Activated T-cell treated with anti-CD3 and anti-CD28 coated beads, Interleukin-2, amount 50 U/mL, for 72 hours (primary cell): ENCODE measurements at regions not wholly inside any gene's neighbourhood (a gene's known extent, or its start where the extent isn't known, plus 50 kb on each side); places are given as distances from the start of the nearest gene placed in this dataset.

Experiments used
- ATAC-seq, 2 donors: fragments of 150-1000 bp; cut with Tn5 transposase; replicated peaks in 1 of 2; 2 replicates each; pipeline ENCODE4 v1.10.0; 2021; ENCODE audit warnings: moderate library complexity in 2 of 2, mild to moderate bottlenecking in 1 of 2
- DNase-seq, 2 donors: peaks; one replicate each; pipeline ENCODE4 v3.0.0; 2021 to 2022; ENCODE audit warnings: mixed read lengths in 1 of 2
- H3K27ac Mint-ChIP-seq: one replicate; pipeline ENCODE4 v1.8.0; 2022; ENCODE audit warnings: mild to moderate bottlenecking, moderate library complexity, mixed read lengths
- H3K27me3 Mint-ChIP-seq: one replicate; pipeline ENCODE4 v1.8.0; 2022; ENCODE audit warnings: low read depth, mixed read lengths
- H3K36me3 Mint-ChIP-seq, 2 donors: one replicate each; pipeline ENCODE4 v1.8.0; 2022; ENCODE audit warnings: mixed read lengths in 2 of 2, mild to moderate bottlenecking in 1 of 2; ENCODE audit not compliant: insufficient read depth in 2 of 2
- H3K4me1 Mint-ChIP-seq: one replicate; pipeline ENCODE4 v1.8.0; 2022; ENCODE audit warnings: low read depth, mixed read lengths
- H3K4me3 Mint-ChIP-seq, 2 donors: one replicate each; pipeline ENCODE4 v1.8.0; 2022; ENCODE audit warnings: mild to moderate bottlenecking in 2 of 2, mixed read lengths in 2 of 2, moderate library complexity in 2 of 2
- H3K9me3 Mint-ChIP-seq, 2 donors: one replicate each; pipeline ENCODE4 v1.8.0; 2022; ENCODE audit warnings: mixed read lengths in 2 of 2

- no peak overlapping the region for H3K4me3 Mint-ChIP-seq
- no peak for DNase-seq
- no peaks in the 10 kb centered on the region for H3K4me1 Mint-ChIP-seq
- H3K27ac Mint-ChIP-seq, result no peak overlapping the region
- no peaks in the 10 kb centered on the region for H3K9me3 Mint-ChIP-seq
- no peak for ATAC-seq
- H3K36me3 Mint-ChIP-seq, result no peaks in the 10 kb centered on the region
- H3K27me3 Mint-ChIP-seq, result peaks cover 56% of the 10 kb centered on the region
These were observed 50.8 kb upstream of the ELF5 start for GRCh38 chr11:34564406-34564805.

GRCh38 chr11:34564807-34565241 is 51.2 kb upstream of the ELF5 start:
- DNase-seq (no peak), ATAC-seq (no peak)
- peaks cover 53% of the 10 kb centered on the region for H3K27me3 Mint-ChIP-seq
- H3K4me1 Mint-ChIP-seq, result no peaks in the 10 kb centered on the region
- H3K9me3 Mint-ChIP-seq, result no peaks in the 10 kb centered on the region
- H3K4me3 Mint-ChIP-seq, result no peak overlapping the region
- H3K27ac Mint-ChIP-seq, result no peak overlapping the region
- no peaks in the 10 kb centered on the region for H3K36me3 Mint-ChIP-seq

- Mint-ChIP-seq H3K27ac (no peak overlapping the region), H3K27me3 (peaks cover 55% of the 10 kb centered on the region), H3K9me3 (no peaks in the 10 kb centered on the region), H3K4me3 (no peak overlapping the region), H3K4me1 (peaks cover 7% of the 10 kb centered on the region), H3K36me3 (no peaks in the 10 kb centered on the region)
- ATAC-seq (peak in 1 of 2 donors; percentile 42), DNase-seq (peak in 1 of 2 donors; percentile 23)
These were observed 52.0 kb upstream of the ELF5 start for GRCh38 chr11:34565417-34566207.

GRCh38 chr11:34566208-34566551 is 52.6 kb upstream of the ELF5 start:
- ATAC-seq, result no peak
- H3K36me3 Mint-ChIP-seq, result no peaks in the 10 kb centered on the region

GRCh38 chr11:34566736-34567135 is 53.1 kb upstream of the ELF5 start:
- H3K4me3 Mint-ChIP-seq, result no peak overlapping the region
- ATAC-seq (no peak), DNase-seq (no peak)
- H3K4me1 Mint-ChIP-seq, result peaks cover 13% of the 10 kb centered on the region
- H3K27me3 Mint-ChIP-seq, result peaks cover 50% of the 10 kb centered on the region
- no peaks in the 10 kb centered on the region for H3K36me3 Mint-ChIP-seq
- H3K9me3 Mint-ChIP-seq, result no peaks in the 10 kb centered on the region
- H3K27ac Mint-ChIP-seq, result no peak overlapping the region

More at GRCh38 chr11:34566208-34566551, 52.6 kb upstream of the ELF5 start:
- peaks cover 13% of the 10 kb centered on the region for H3K4me1 Mint-ChIP-seq
- no peak for DNase-seq
- H3K4me3 Mint-ChIP-seq, result no peak overlapping the region
- H3K9me3 Mint-ChIP-seq, result no peaks in the 10 kb centered on the region
- no peak overlapping the region for H3K27ac Mint-ChIP-seq
- H3K27me3 Mint-ChIP-seq, result peaks cover 52% of the 10 kb centered on the region

GRCh38 chr11:34567733-34568132 is 53.2 kb upstream of the EHF start:
- no peak overlapping the region for H3K4me3 Mint-ChIP-seq
- no peak for DNase-seq
- H3K36me3 Mint-ChIP-seq, result no peaks in the 10 kb centered on the region
- H3K4me1 Mint-ChIP-seq, result peaks cover 13% of the 10 kb centered on the region
- peaks cover 52% of the 10 kb centered on the region for H3K27me3 Mint-ChIP-seq
- no peak for ATAC-seq
- H3K9me3 Mint-ChIP-seq, result no peaks in the 10 kb centered on the region
- no peak overlapping the region for H3K27ac Mint-ChIP-seq

GRCh38 chr11:34570584-34570983 is 50.3 kb upstream of the EHF start:
- DNase-seq (peak; percentile 11 to 35), ATAC-seq (peak; percentile 59 to 92)
- Mint-ChIP-seq H3K36me3 (no peaks in the 10 kb centered on the region), H3K27ac (no peak overlapping the region), H3K27me3 (peaks cover 48% of the 10 kb centered on the region), H3K4me1 (peaks cover 13% of the 10 kb centered on the region), H3K9me3 (no peaks in the 10 kb centered on the region), H3K4me3 (no peak overlapping the region)
